ENCODE measurements at regions not wholly inside any gene's neighbourhood (a gene's known extent, or its start where the extent isn't known, plus 50 kb on each side); places are given as distances from the start of the nearest gene placed in this dataset.

DNA sequence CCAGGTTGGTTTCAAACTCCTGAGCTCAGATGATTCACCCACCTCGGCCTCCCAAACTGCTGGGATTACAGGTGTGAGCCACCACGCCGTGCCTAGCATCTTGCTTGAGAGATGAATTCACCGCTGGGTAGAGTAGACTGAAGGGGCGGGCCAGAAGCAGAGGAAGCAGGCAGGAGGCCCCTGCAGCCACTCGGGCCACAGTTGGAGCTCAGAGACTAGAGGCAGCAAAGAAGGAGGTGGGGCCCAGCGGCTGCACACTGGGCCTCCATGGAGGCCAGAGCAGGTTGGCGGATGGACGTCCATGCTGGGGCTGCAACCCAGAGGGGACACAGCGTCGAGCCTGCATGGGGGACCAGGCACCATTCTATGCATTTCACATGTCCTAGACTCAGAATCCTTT is 88.4 kb upstream of the FGF3 start:
- FAIRE-seq (no peak), DNase-seq (ENCODE audit: insufficient read length, low spot score) (no peak)
- TF ChIP-seq, protein P1, sequence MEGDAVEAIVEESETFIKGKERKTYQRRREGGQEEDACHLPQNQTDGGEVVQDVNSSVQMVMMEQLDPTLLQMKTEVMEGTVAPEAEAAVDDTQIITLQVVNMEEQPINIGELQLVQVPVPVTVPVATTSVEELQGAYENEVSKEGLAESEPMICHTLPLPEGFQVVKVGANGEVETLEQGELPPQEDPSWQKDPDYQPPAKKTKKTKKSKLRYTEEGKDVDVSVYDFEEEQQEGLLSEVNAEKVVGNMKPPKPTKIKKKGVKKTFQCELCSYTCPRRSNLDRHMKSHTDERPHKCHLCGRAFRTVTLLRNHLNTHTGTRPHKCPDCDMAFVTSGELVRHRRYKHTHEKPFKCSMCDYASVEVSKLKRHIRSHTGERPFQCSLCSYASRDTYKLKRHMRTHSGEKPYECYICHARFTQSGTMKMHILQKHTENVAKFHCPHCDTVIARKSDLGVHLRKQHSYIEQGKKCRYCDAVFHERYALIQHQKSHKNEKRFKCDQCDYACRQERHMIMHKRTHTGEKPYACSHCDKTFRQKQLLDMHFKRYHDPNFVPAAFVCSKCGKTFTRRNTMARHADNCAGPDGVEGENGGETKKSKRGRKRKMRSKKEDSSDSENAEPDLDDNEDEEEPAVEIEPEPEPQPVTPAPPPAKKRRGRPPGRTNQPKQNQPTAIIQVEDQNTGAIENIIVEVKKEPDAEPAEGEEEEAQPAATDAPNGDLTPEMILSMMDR (IDR thresholded peaks at IDR 0.05; ENCODE audit: insufficient read depth, missing control alignments) = no peak

GRCh38 chr11:69908511-69909220 is 89.5 kb upstream of the FGF3 start:
- no peak for FAIRE-seq
- TF ChIP-seq, protein P1 (IDR thresholded peaks at IDR 0.05; ENCODE audit: insufficient read depth, missing control alignments) = no peak
- no peak for DNase-seq (ENCODE audit: insufficient read length, low spot score)

GRCh38 chr11:69909561-69910518 is 90.6 kb upstream of the FGF3 start:
- TF ChIP-seq, protein P1 (IDR thresholded peaks at IDR 0.05; ENCODE audit: insufficient read depth, missing control alignments) = peak; percentile 34
- DNase-seq (ENCODE audit: insufficient read length, low spot score) (no peak), FAIRE-seq (no peak)

DNA sequence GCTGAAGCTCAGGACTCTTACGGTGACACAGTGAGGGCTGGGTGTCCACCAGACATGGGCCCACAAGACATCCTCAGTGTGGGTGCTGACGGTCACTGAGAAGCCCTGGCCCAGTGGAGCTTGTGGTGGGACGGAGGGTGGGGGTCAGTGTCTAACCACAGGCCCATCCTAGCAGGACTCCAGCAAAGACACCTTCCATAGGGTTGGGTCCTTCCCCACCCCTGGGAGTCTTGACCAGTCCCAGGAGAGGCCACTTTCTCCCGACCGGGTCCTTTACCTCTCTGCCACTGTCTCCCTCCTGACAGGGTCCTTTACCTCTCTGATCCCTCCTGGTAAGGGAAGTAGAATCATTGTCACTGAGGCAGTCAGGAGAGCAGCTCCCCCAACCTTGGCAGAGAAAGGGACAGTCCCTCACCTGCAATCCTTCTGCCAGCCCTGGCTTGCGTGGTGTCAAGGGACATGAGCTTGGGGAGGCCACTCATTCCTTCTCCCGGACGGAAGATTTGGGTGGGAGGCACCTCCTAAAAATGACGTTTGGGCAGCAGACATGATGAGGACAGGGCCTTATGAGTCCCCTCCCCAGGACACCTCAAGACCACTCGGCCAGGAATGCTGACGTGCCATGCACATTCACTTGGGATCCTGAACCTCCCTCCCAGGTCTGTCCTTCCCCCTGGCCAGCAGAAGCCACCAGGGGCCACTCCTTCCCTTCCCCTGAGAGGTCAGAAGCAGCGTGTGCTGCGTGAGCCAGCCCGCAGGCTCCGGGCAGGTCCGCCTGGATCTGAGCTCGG is 91.5 kb upstream of the FGF3 start:
- TF ChIP-seq, protein P1 (IDR thresholded peaks at IDR 0.05; ENCODE audit: insufficient read depth, missing control alignments) = no peak
- FAIRE-seq (no peak), DNase-seq (ENCODE audit: insufficient read length, low spot score) (no peak)

DNA sequence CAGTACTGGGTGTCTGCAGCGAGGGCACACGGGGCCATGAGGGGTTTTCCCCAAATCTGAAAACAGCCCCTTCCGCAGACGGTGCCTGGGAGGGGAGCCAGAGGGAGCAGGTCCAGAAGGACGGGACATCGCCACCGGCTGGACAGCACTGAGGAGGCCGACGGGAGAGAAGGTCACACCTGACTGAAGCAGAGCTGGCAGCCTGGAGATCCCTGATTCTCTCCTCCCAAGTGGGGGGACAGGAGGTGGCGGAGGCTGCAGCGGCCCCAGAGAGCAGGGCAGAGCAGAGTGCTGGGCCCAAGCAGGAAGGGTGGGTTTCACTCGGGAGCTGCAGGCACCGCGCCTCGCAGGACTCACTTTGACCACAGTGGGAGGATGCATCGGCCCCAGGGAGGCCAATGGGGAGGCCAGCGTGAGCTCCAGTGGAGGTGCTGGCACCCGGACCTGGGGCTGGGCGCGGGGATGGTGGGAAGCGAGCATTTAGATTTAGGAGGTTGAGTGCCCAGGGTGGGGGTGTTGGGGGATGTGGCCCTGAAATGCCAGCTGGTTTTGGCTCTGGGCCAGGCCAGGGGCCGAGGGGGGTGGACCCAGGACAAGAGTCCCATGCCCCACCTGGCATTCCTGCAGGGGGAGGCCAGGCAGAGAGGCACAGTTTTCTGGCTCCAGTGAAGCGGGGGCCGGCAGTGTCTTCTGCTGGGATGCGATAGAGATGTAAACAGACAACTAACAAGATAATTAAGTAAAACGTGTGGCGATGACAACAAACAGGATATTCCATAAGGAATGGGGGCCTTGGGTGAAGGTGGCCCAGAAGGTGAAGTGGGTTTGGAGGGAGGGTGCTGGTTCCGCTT is 92.3 kb upstream of the FGF3 start:
- DNase-seq (ENCODE audit: insufficient read length, low spot score) = no peak
- FAIRE-seq = no peak
- TF ChIP-seq, protein P1 (IDR thresholded peaks at IDR 0.05; ENCODE audit: insufficient read depth, missing control alignments) = no peak

DNA sequence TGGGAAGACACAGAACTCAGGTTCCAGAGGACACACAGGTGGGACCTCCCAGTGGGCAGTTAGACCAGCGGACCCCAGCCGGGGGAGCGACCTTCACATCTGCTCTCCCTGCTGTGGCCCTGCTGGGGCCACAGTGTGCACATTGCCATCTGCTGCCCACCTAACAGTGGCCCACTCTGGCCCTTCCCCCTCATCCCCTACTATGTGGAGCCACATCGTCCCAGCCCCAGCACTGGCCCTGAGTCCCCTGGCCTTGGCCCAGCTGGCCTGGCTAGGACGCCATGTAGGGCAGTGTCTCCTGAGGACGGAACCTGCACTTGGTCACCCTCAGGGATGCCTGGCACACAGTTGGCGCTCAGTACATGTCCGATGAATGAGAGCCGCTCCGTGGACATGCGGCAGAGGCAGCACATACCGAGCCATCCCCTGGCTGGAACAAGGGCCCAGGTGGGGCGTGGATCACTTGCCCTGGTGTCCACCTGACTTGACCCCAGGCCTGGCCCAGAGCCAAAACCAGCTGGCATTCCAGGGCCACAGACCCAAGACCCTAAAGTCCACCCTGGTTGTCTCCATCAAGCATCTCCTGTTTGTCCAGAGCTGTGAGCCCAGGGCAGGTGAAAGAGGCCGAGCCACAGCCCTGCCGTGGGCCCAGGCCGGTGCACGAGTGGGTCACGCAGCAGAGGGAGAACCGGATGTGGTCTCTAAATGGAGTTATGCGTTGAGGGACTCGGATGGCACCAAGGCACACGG is 93.1 kb upstream of the FGF3 start:
- DNase-seq (ENCODE audit: insufficient read length, low spot score) (no peak), FAIRE-seq (no peak)
- TF ChIP-seq, protein P1 (IDR thresholded peaks at IDR 0.05; ENCODE audit: insufficient read depth, missing control alignments) = no peak

Measured in D721Med (cell line).